EL (cell line): ENCODE measurements at regions not wholly inside any gene's neighbourhood (a gene's known extent, or its start where the extent isn't known, plus 50 kb on each side); places are given as distances from the start of the nearest gene placed in this dataset.
"Not testable (repeated sequence)": the region's sequence is repeated elsewhere in the genome, so short reads cannot be mapped to it uniquely, and the experiment has no call there.

ENCODE experiments used
- DNase-seq: peaks from one replicate; pipeline ENCODE4 v3.0.0-alpha.2; 2016

- DNase-seq: not testable (repeated sequence)
These were observed 77.9 kb downstream of the NR4A2 start for GRCh38 chr2:156254637-156255067.

GRCh38 chr2:156253765-156254164 is 78.8 kb downstream of the NR4A2 start:
- DNase-seq: no peak

- DNase-seq: no peak
These were observed 89.6 kb downstream of the NR4A2 start for GRCh38 chr2:156242874-156243273.

- DNase-seq: no peak
These were observed 95.0 kb downstream of the NR4A2 start for GRCh38 chr2:156237558-156237957.

GRCh38 chr2:156229724-156230362 is 102.7 kb downstream of the NR4A2 start:
- no peak for DNase-seq

GRCh38 chr2:156223328-156223727 is 109.2 kb downstream of the NR4A2 start:
- DNase-seq: not testable (repeated sequence)

GRCh38 chr2:156221703-156222102 is 110.8 kb downstream of the NR4A2 start:
- DNase-seq: no peak

GRCh38 chr2:156219491-156220100 is 112.9 kb downstream of the NR4A2 start:
- DNase-seq: no peak

GRCh38 chr2:156215656-156216055 is 116.9 kb downstream of the NR4A2 start:
- DNase-seq: no peak

- no peak for DNase-seq
These were observed 121.2 kb downstream of the NR4A2 start for GRCh38 chr2:156211318-156211717.

- no peak for DNase-seq
These were observed 126.2 kb downstream of the NR4A2 start for GRCh38 chr2:156206355-156206754.

GRCh38 chr2:156199588-156199987 is 132.9 kb downstream of the NR4A2 start:
- no peak for DNase-seq

GRCh38 chr2:156196031-156196430 is 136.5 kb downstream of the NR4A2 start:
- DNase-seq: no peak

- DNase-seq: no peak
These were observed 140.1 kb downstream of the NR4A2 start for GRCh38 chr2:156192468-156192867.

GRCh38 chr2:156191527-156191926 is 141.0 kb downstream of the NR4A2 start:
- no peak for DNase-seq

GRCh38 chr2:156190517-156190916 is 142.0 kb downstream of the NR4A2 start:
- no peak for DNase-seq

- DNase-seq: no peak
These were observed 142.9 kb downstream of the NR4A2 start for GRCh38 chr2:156189584-156189983.

GRCh38 chr2:156189143-156189542 is 143.4 kb downstream of the NR4A2 start:
- DNase-seq: no peak

- no peak for DNase-seq
These were observed 150.4 kb downstream of the NR4A2 start for GRCh38 chr2:156182132-156182531.

- DNase-seq: no peak
These were observed 151.3 kb downstream of the NR4A2 start for GRCh38 chr2:156181208-156181607.

- DNase-seq: no peak
These were observed 154.9 kb downstream of the NR4A2 start for GRCh38 chr2:156177654-156178053.

- no peak for DNase-seq
These were observed 156.6 kb downstream of the NR4A2 start for GRCh38 chr2:156175946-156176345.

- DNase-seq: no peak
These were observed 161.6 kb downstream of the NR4A2 start for GRCh38 chr2:156170929-156171328.

GRCh38 chr2:156165742-156166141 is 166.8 kb downstream of the NR4A2 start:
- no peak for DNase-seq
